ENCODE measurements at regions not wholly inside any gene's neighbourhood (a gene's known extent, or its start where the extent isn't known, plus 50 kb on each side); places are given as distances from the start of the nearest gene placed in this dataset.
A peak's percentile ranks its signal among the peaks of the same experiment; 100 is the strongest.

GRCh38 chr2:234261736-234262135 lies 211.2 kb downstream of the SPP2 start:
- TF ChIP-seq CTCF (conservative IDR thresholded peaks at IDR 0.05; ENCODE audit: low read length), result no peak
- no peak for DNase-seq (ENCODE audit: low read depth)
- H3K4me3 ChIP-seq (ENCODE audit: low read length), result no peak overlapping the region

GRCh38 chr2:234259440-234259839 lies 208.9 kb downstream of the SPP2 start:
- DNase-seq (ENCODE audit: low read depth), result no peak
- TF ChIP-seq CTCF (conservative IDR thresholded peaks at IDR 0.05; ENCODE audit: low read length), result no peak
- H3K4me3 ChIP-seq (ENCODE audit: low read length), result no peak overlapping the region

- no peak for DNase-seq (ENCODE audit: low read depth)
- no peak overlapping the region for H3K4me3 ChIP-seq (ENCODE audit: low read length)
- TF ChIP-seq CTCF (conservative IDR thresholded peaks at IDR 0.05; ENCODE audit: low read length), result no peak
Observed at GRCh38 chr2:234258562-234259141, 208.2 kb downstream of the SPP2 start.

- DNase-seq (ENCODE audit: low read depth), result peak; percentile 98
- TF ChIP-seq CTCF (conservative IDR thresholded peaks at IDR 0.05; ENCODE audit: low read length), result peak; percentile 79
- H3K4me3 ChIP-seq (ENCODE audit: low read length), result no peak overlapping the region
Observed at GRCh38 chr2:234257859-234258561, 207.5 kb downstream of the SPP2 start.

DNA sequence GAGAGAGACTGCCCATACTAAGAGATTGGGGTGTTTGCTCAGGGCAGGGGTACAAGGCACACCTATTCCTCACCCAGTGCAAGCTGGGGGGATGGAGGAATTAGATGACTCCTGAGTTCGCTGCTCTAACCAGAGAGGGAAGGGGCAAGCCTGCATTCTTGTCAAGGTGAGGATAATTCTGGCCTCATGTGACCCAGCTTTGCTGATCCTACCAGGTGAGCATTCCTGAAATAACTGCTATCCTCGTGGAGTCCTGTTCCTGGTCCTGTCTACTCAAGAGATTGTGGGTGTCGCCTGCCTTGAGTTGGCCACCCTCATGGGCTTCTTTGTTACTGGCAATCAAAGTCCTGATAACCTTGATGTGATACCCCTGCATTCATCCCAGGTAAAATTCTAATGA lies 206.0 kb downstream of the SPP2 start:
- no peak for DNase-seq (ENCODE audit: low read depth)
- TF ChIP-seq CTCF (conservative IDR thresholded peaks at IDR 0.05; ENCODE audit: low read length), result no peak
- H3K4me3 ChIP-seq (ENCODE audit: low read length), result no peak overlapping the region

GRCh38 chr2:234254783-234255521 lies 204.4 kb downstream of the SPP2 start:
- no peak overlapping the region for H3K4me3 ChIP-seq (ENCODE audit: low read length)
- TF ChIP-seq CTCF (conservative IDR thresholded peaks at IDR 0.05; ENCODE audit: low read length), result no peak
- DNase-seq (ENCODE audit: low read depth), result no peak

Measured in AG10803 (cell line).